ENCODE measurements at regions not wholly inside any gene's neighbourhood (a gene's known extent, or its start where the extent isn't known, plus 50 kb on each side); places are given as distances from the start of the nearest gene placed in this dataset.
"Not testable (repeated sequence)": the region's sequence is repeated elsewhere in the genome, so short reads cannot be mapped to it uniquely, and the experiment has no call there.

GRCh38 chr22:25348391-25348790 is 129.0 kb downstream of the CRYBB2 start:
- TF ChIP-seq CTCF (conservative IDR thresholded peaks at IDR 0.05) = no peak
- no peak overlapping the region for H3K27ac ChIP-seq

GRCh38 chr22:25348996-25349395 is 129.6 kb downstream of the CRYBB2 start:
- H3K27ac ChIP-seq = not testable (repeated sequence)

- TF ChIP-seq CTCF (conservative IDR thresholded peaks at IDR 0.05) = no peak
- H3K27ac ChIP-seq = peak overlapping the region; percentile 2; the same call in 1 of the 2 replicates
Observed at GRCh38 chr22:25350551-25350971, 131.1 kb downstream of the CRYBB2 start.

- TF ChIP-seq CTCF (conservative IDR thresholded peaks at IDR 0.05) = no peak
- 0 out of 2 replicates have a peak overlapping the region, but pooled peaks have one; percentile 2 for H3K27ac ChIP-seq
Observed at GRCh38 chr22:25351631-25352293, 132.3 kb downstream of the CRYBB2 start.

- TF ChIP-seq CTCF (conservative IDR thresholded peaks at IDR 0.05) = no peak
- H3K27ac ChIP-seq = no peak overlapping the region
Observed at GRCh38 chr22:25352294-25352680, 132.8 kb downstream of the CRYBB2 start.

GRCh38 chr22:25353516-25354445 is 134.3 kb downstream of the CRYBB2 start:
- no peak for TF ChIP-seq CTCF (conservative IDR thresholded peaks at IDR 0.05)
- no peak overlapping the region for H3K27ac ChIP-seq

GRCh38 chr22:25354456-25354855 is 135.0 kb downstream of the CRYBB2 start:
- no peak for TF ChIP-seq CTCF (conservative IDR thresholded peaks at IDR 0.05)
- no peak overlapping the region for H3K27ac ChIP-seq

- H3K27ac ChIP-seq = no peak overlapping the region
- TF ChIP-seq CTCF (conservative IDR thresholded peaks at IDR 0.05) = no peak
Observed at GRCh38 chr22:25357132-25357455, 137.7 kb downstream of the CRYBB2 start.
